GM23248 (cell line): ENCODE measurements at regions not wholly inside any gene's neighbourhood (a gene's known extent, or its start where the extent isn't known, plus 50 kb on each side); places are given as distances from the start of the nearest gene placed in this dataset.

ENCODE experiments used
- DNase-seq: peaks from one replicate; pipeline ENCODE4 v3.0.0-alpha.2; 2015
- H2AFZ ChIP-seq: fragments of 200-600 bp; sonication (generic); 2 replicates; pipeline ENCODE4 v1.6.1; 2016; ENCODE audit warnings: antibody characterized with exemption
- H3F3A ChIP-seq: fragments of 200-600 bp; sonication (generic); 2 replicates; pipeline ENCODE4 v1.6.1; 2016; ENCODE audit warnings: mild to moderate bottlenecking, antibody characterized with exemption, mixed run types; ENCODE audit not compliant: insufficient read depth
- H3K27ac ChIP-seq: fragments of 200-600 bp; sonication (generic); 2 replicates; pipeline ENCODE4 v1.5.1; 2016; ENCODE audit warnings: mild to moderate bottlenecking
- H3K27me3 ChIP-seq: fragments of 200-600 bp; sonication (generic); replicated peaks from 2 replicates; pipeline ENCODE4 v1.6.1; 2016; ENCODE audit warnings: mild to moderate bottlenecking; ENCODE audit not compliant: insufficient read depth
- H3K36me3 ChIP-seq: fragments of 200-600 bp; sonication (generic); 2 replicates; pipeline ENCODE4 v1.6.1; 2016; ENCODE audit warnings: low read depth, mild to moderate bottlenecking
- H3K4me1 ChIP-seq: fragments of 200-600 bp; sonication (generic); 2 replicates; pipeline ENCODE4 v1.6.1; 2016; ENCODE audit warnings: mild to moderate bottlenecking; ENCODE audit not compliant: insufficient read depth
- H3K4me2 ChIP-seq: fragments of 200-600 bp; sonication (generic); one replicate; pipeline ENCODE4 v1.6.1; 2016; ENCODE audit warnings: mild to moderate bottlenecking; ENCODE audit not compliant: unreplicated experiment
- H3K4me3 ChIP-seq: fragments of 200-600 bp; sonication (generic); 2 replicates; pipeline ENCODE4 v1.5.1; 2016; ENCODE audit warnings: mild to moderate bottlenecking
- H3K79me2 ChIP-seq: fragments of 200-600 bp; sonication (generic); 2 replicates; pipeline ENCODE4 v1.6.1; 2016; ENCODE audit warnings: mild to moderate bottlenecking; ENCODE audit not compliant: insufficient read depth
- H3K9ac ChIP-seq: fragments of 200-600 bp; sonication (generic); 2 replicates; pipeline ENCODE4 v1.6.1; 2016; ENCODE audit warnings: mild to moderate bottlenecking
- H3K9me2 ChIP-seq: fragments of 200-600 bp; sonication (generic); 2 replicates; pipeline ENCODE4 v1.6.1; 2016; ENCODE audit warnings: mixed run types, mild to moderate bottlenecking, moderate library complexity; ENCODE audit not compliant: insufficient read depth
- H3K9me3 ChIP-seq: fragments of 200-600 bp; sonication (generic); one replicate; pipeline ENCODE4 v1.6.1; 2017; ENCODE audit warnings: low read depth
- H4K20me1 ChIP-seq: fragments of 200-600 bp; sonication (generic); 2 replicates; pipeline ENCODE4 v1.6.0; 2016; ENCODE audit not compliant: insufficient read depth
- EZH2 ChIP-seq: fragments of 200-600 bp; sonication (generic); IDR thresholded peaks from 2 replicates; pipeline ENCODE4 v1.6.1; 2018; ENCODE audit warnings: antibody characterized with exemption, mild to moderate bottlenecking; ENCODE audit not compliant: insufficient read depth, poor library complexity, severe bottlenecking
- EZH2phosphoT487 ChIP-seq: fragments of 200-600 bp; sonication (generic); IDR thresholded peaks from 2 replicates; pipeline ENCODE4 v1.6.1; 2018; ENCODE audit warnings: antibody characterized with exemption, moderate library complexity, mild to moderate bottlenecking, low read depth; ENCODE audit not compliant: insufficient read depth
- WGBS, 2 experiments: methylation state at CpG; one replicate each; pipeline ENCODE4 v1.1.6; 2015 to 2017; ENCODE audit warnings: low lambda C conversion rate in 2 of 2, low coverage in 1 of 2; ENCODE audit errors: missing lambda C conversion rate in 2 of 2; 5-methylcytosine and 5-hydroxymethylcytosine counted together
- in situ Hi-C: fragments of 300-500 bp; cut with MboI; formaldehyde crosslinking; loops from 2 replicates; pipeline ENCODE4 v1.15.0; 2020

DNA sequence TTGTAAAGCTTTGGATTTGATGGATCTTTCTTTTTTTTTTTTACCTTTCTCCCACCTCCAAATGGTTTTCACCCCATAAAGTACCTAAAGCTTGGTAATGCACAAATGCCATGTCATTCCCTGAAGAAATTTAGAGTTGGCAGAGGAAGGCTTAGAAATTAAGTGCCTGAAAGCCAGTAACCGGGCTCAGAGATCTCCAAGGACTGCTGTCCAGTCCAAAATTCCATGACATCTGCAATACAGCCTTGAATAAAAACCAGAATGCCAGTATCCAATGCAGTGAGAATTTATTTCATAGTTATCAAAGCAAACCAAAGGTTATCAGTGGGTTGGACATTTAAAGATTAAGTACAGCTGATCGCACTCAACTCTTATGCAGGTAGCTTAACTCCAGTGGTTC is 209.9 kb upstream of the RBBP8 start:
- in situ Hi-C loops = no loop called here
- H3K79me2 ChIP-seq = no peaks in the 10 kb centered on the region
- no peaks in the 10 kb centered on the region for H3K9me3 ChIP-seq
- no peak overlapping the region for H2AFZ ChIP-seq
- H3K4me2 ChIP-seq = no peak overlapping the region
- H3K27me3 ChIP-seq = no peaks in the 10 kb centered on the region
- no peak overlapping the region for H3K4me3 ChIP-seq
- no peak for DNase-seq
- no peaks in the 10 kb centered on the region for H3K9me2 ChIP-seq
- 54 to 55% methylated on average over 2 of the region's 2 CpGs for WGBS, 2 experiments
- H3K27ac ChIP-seq = no peak overlapping the region
- no peaks in the 10 kb centered on the region for H3K36me3 ChIP-seq
- H3K9ac ChIP-seq = no peak overlapping the region
- H4K20me1 ChIP-seq = no peaks in the 10 kb centered on the region
- H3F3A ChIP-seq = no peaks in the 10 kb centered on the region
- peaks cover under 1% of the 10 kb centered on the region; the same call in 1 of the 2 replicates for H3K4me1 ChIP-seq
- no peak for TF ChIP-seq EZH2
- TF ChIP-seq EZH2phosphoT487 = no peak

DNA sequence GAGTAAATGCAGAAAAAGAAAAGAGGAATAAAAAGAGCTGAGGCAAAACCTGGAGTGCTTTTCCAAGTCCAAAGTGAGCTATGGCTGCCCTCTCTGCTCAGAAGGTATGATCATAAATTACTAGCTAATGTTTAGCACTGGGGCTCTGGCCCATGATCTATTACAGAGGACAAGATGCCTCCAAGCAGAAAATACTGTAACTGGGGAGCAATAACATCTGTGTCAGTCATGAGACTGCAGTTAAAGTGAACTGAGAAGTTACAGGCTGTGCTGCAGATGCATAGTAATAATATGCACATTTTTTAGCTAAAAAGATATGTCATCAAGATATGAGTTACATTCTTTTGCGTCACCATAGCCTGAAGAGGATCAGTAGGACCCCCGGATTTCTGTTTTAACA is 209.4 kb upstream of the RBBP8 start:
- H3F3A ChIP-seq = no peaks in the 10 kb centered on the region
- peaks cover 6% of the 10 kb centered on the region for H3K4me1 ChIP-seq
- H2AFZ ChIP-seq = no peak overlapping the region
- H3K9me3 ChIP-seq = no peaks in the 10 kb centered on the region
- H3K27me3 ChIP-seq = no peaks in the 10 kb centered on the region
- H3K4me2 ChIP-seq = no peak overlapping the region
- H4K20me1 ChIP-seq = no peaks in the 10 kb centered on the region
- H3K79me2 ChIP-seq = no peaks in the 10 kb centered on the region
- WGBS, 2 experiments = 1 to 2% methylated on average over 2 of the region's 2 CpGs
- no peaks in the 10 kb centered on the region for H3K9me2 ChIP-seq
- H3K4me3 ChIP-seq = no peak overlapping the region
- DNase-seq = no peak
- no peak for TF ChIP-seq EZH2phosphoT487
- no peak for TF ChIP-seq EZH2
- in situ Hi-C loops = no loop called here
- H3K36me3 ChIP-seq = no peaks in the 10 kb centered on the region
- H3K27ac ChIP-seq = no peak overlapping the region
- H3K9ac ChIP-seq = no peak overlapping the region

DNA sequence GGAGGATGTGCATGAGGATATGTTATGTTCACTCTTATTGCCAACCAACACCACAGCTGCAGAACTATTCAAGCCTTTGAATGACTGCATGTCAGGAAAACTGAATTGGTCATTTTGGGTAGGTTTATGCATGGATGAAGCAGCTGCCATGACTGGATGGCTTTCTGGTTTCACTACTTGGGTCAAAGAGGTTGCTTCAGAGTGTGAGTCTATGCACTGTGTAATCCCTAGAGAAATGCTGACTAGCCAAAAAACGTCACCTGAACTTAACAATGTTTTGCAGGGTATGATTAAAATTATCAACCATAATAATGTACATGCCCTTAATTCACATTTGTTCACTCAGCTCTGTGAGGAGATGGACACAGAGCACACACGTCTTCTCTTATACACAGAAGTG is 206.7 kb upstream of the RBBP8 start:
- H3K27ac ChIP-seq = no peak overlapping the region
- no peaks in the 10 kb centered on the region for H3K9me3 ChIP-seq
- no peaks in the 10 kb centered on the region for H3K9me2 ChIP-seq
- no peaks in the 10 kb centered on the region for H3K36me3 ChIP-seq
- DNase-seq = no peak
- no peak overlapping the region for H2AFZ ChIP-seq
- no peaks in the 10 kb centered on the region for H3K27me3 ChIP-seq
- WGBS, 2 experiments = 47 to 51% methylated on average over 2 of the region's 2 CpGs
- peaks cover 8% of the 10 kb centered on the region for H3K4me1 ChIP-seq
- TF ChIP-seq EZH2 (no peak), EZH2phosphoT487 (no peak)
- no peaks in the 10 kb centered on the region for H4K20me1 ChIP-seq
- no peak overlapping the region for H3K4me3 ChIP-seq
- no peaks in the 10 kb centered on the region for H3K79me2 ChIP-seq
- H3F3A ChIP-seq = no peaks in the 10 kb centered on the region
- in situ Hi-C loops = no loop called here
- no peak overlapping the region for H3K4me2 ChIP-seq
- H3K9ac ChIP-seq = no peak overlapping the region

DNA sequence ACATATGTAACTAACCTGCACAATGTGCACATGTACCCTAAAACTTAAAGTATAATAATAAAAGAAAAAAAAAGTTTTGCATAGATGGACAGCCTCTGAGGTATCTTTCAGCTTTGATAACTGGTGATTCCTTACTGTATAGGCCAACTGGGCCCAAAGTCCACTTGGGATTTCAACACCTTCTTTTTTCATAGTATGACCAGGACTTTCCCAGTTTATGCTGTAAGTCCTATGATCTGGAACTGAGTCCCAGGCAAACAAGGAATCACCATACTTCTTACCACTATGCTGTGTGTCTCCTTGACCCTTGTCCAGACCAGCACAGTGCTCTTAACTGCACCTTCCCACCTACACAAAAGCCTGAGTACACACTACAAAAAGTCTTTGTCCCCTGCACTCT is 205.1 kb upstream of the RBBP8 start:
- Histone ChIP-seq H3K9me3 (no peaks in the 10 kb centered on the region), H3K4me2 (no peak overlapping the region), H4K20me1 (no peaks in the 10 kb centered on the region), H3K79me2 (no peaks in the 10 kb centered on the region), H3K27me3 (no peaks in the 10 kb centered on the region), H3K9me2 (no peaks in the 10 kb centered on the region), H3K4me1 (peaks cover 8% of the 10 kb centered on the region), H3K9ac (no peak overlapping the region), H3K4me3 (no peak overlapping the region), H2AFZ (no peak overlapping the region), H3F3A (no peaks in the 10 kb centered on the region), H3K36me3 (no peaks in the 10 kb centered on the region), H3K27ac (no peak overlapping the region)
- no peak for DNase-seq
- in situ Hi-C loops = no loop called here
- TF ChIP-seq EZH2phosphoT487 (no peak), EZH2 (no peak)

DNA sequence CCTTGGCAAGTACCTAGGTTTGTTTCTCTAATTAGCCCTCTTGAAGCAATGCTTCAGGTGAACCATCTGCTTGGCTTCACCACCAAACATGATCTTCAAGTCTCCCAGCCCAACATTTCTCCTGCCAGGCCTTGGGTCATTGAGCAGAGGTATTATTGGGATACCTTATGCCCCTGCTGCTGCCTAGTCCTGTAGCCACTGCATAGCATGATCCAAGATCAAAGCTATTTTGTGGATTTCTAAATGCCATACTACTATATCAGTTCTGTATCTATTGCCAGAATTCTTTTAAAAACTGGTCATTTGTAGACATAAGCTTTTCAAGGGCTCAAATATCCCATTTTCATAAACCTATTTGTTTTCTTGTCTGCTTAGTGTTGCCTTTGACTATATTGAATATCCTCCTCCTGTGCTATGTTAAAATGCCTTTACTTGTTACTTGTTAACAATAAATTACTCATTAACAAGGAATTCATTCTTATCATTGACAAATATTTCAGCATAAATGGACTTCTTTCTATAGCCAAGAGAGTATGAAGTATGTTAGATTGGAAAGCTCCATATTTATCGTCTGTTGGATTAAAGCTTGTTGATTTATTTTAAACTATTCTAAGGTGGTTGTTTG is 204.5 kb upstream of the RBBP8 start:
- no peak overlapping the region for H3K4me2 ChIP-seq
- H3K79me2 ChIP-seq = no peaks in the 10 kb centered on the region
- no peaks in the 10 kb centered on the region for H3K36me3 ChIP-seq
- H3F3A ChIP-seq = no peaks in the 10 kb centered on the region
- no peaks in the 10 kb centered on the region for H4K20me1 ChIP-seq
- no peak overlapping the region for H2AFZ ChIP-seq
- DNase-seq = no peak
- H3K4me3 ChIP-seq = no peak overlapping the region
- no peak overlapping the region for H3K27ac ChIP-seq
- TF ChIP-seq EZH2 = no peak
- TF ChIP-seq EZH2phosphoT487 = no peak
- WGBS, 2 experiments = 0% methylated on average over 1 of the region's 1 CpG
- no peak overlapping the region for H3K9ac ChIP-seq
- H3K9me3 ChIP-seq = no peaks in the 10 kb centered on the region
- in situ Hi-C loops = no loop called here
- no peaks in the 10 kb centered on the region for H3K27me3 ChIP-seq
- no peaks in the 10 kb centered on the region for H3K9me2 ChIP-seq
- peaks cover 8% of the 10 kb centered on the region for H3K4me1 ChIP-seq
